Esophagus squamous epithelium (tissue), 4 donors: ENCODE measurements at regions not wholly inside any gene's neighbourhood (a gene's known extent, or its start where the extent isn't known, plus 50 kb on each side); places are given as distances from the start of the nearest gene placed in this dataset.

Source experiments
- CTCF ChIP-seq, 6 experiments: fragments of 450-650 bp in 4 of 6; fragments of 200-600 bp in 2 of 6; sonication (generic) in 2 of 6; IDR thresholded peaks; one replicate each; pipeline ENCODE4 v1.5.1; 2016 to 2019; ENCODE audit warnings: antibody characterized with exemption in 6 of 6, mild to moderate bottlenecking in 4 of 6, moderate library complexity in 4 of 6
- POLR2A ChIP-seq, 4 donors: fragments of 450-650 bp; IDR thresholded peaks; one replicate each; pipeline ENCODE4 v1.6.1; 2017; ENCODE audit warnings: antibody characterized with exemption in 4 of 4, mild to moderate bottlenecking in 4 of 4, moderate library complexity in 3 of 4

DNA sequence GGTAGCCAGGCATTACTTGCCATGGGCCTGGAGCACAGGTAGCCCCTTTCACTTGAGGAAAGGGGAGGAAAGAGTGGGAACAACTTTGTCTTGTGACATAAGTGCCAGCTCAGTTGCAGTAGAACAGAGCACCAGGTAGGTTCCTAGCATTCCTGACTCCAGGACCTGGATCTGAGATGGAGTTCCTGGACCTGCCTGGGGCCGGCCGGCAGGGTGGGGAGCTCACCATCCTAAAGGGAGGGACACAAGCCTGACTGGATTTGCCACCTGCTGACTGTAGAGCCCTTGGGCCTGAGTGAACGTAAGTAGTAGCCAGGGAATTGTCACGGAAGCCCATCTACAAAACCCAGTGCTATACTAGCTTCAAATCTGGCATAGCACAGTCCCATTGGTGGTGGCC is 653.3 kb upstream of the CDH6 start:
- TF ChIP-seq CTCF (IDR thresholded peaks at IDR 0.05) (no peak), POLR2A (IDR thresholded peaks at IDR 0.05) (no peak)
